GM12878 (cell line): ENCODE measurements at regions not wholly inside any gene's neighbourhood (a gene's known extent, or its start where the extent isn't known, plus 50 kb on each side); places are given as distances from the start of the nearest gene placed in this dataset.

ENCODE experiments used
- ATAC-seq: fragments of 200-7000 bp; cut with Tn5 transposase; 3 replicates; pipeline ENCODE4 v1.9.1; 2020; ENCODE audit warnings: mild to moderate bottlenecking, moderate library complexity
- BruUV-seq: library from RNA; stranded (reverse); fragments of 400-500 nt; replicated peaks from 2 replicates; lab custom pipeline; 2021; lab: Mats Ljungman, UMichigan
- CTCF ChIA-PET: fragments of 300-600 bp; sonication (Branson Sonifier 250); formaldehyde crosslinking; extraction: SDS; loops from one replicate; lab custom pipeline; 2021; ENCODE audit warnings: inconsistent platforms; lab: Yijun Ruan, JAX
- POLR2A ChIA-PET: fragments of 350-600 bp; formaldehyde crosslinking; extraction: SDS; loops from one replicate; lab custom pipeline; 2021; ENCODE audit warnings: inconsistent platforms; lab: Charles Lee
- RAD21 ChIA-PET: fragments of 300-600 bp; sonication (Branson Sonifier 250); formaldehyde crosslinking; loops from one replicate; lab custom pipeline; 2023; ENCODE audit warnings: antibody characterized with exemption; ENCODE audit not compliant: unreplicated experiment; lab: Charles Lee
- SMC1A ChIA-PET: fragments of 300-600 bp; sonication (Branson Sonifier 250); formaldehyde crosslinking; loops from one replicate; lab custom pipeline; 2023; ENCODE audit not compliant: unreplicated experiment, uncharacterized antibody; lab: Charles Lee
- DNase-seq: peaks from one replicate; pipeline ENCODE4 v3.0.0-alpha.2; 2011; ENCODE audit warnings: low read depth, low spot score
- FAIRE-seq: peaks from 3 replicates; lab custom pipeline; 2011; peaks lifted over from hg19 to GRCh38; lab: Jason Lieb, UNC
- H2AFZ ChIP-seq: 2 replicates; pipeline ENCODE4 v1.6.0; 2011; ENCODE audit warnings: low read depth, low read length, control low read depth; ENCODE audit not compliant: control insufficient read depth
- H3K27ac ChIP-seq: 2 replicates; pipeline ENCODE4 v1.5.1; 2011; ENCODE audit warnings: control low read depth; ENCODE audit not compliant: control insufficient read depth, insufficient read depth
- H3K27me3 ChIP-seq, 2 experiments: replicated peaks in 1 of 2; 2 replicates each; pipeline versions ENCODE4 v1.6.0 to v1.6.1; 2011; ENCODE audit warnings: low read length in 1 of 2; ENCODE audit not compliant: control insufficient read depth in 2 of 2, insufficient read depth in 2 of 2
- H3K36me3 ChIP-seq, 2 experiments: 2 replicates each; pipeline ENCODE4 v1.5.1; 2011; ENCODE audit warnings: low read length in 1 of 2; ENCODE audit not compliant: control insufficient read depth in 2 of 2, insufficient read depth in 2 of 2
- H3K4me1 ChIP-seq: 2 replicates; pipeline ENCODE4 v1.6.1; 2011; ENCODE audit warnings: mild to moderate bottlenecking, low read length, moderate library complexity, mixed read lengths; ENCODE audit not compliant: control insufficient read depth, insufficient read depth
- H3K4me2 ChIP-seq: 2 replicates; pipeline ENCODE4 v1.6.0; 2011; ENCODE audit warnings: control low read depth; ENCODE audit not compliant: control insufficient read depth, insufficient read depth
- H3K4me3 ChIP-seq: fragments of 200-600 bp; sonication (generic); 2 replicates; pipeline ENCODE4 v1.5.1; 2016
- H3K79me2 ChIP-seq: 2 replicates; pipeline ENCODE4 v1.6.0; 2011; ENCODE audit warnings: low read length; ENCODE audit not compliant: control insufficient read depth, insufficient read depth
- H3K9ac ChIP-seq: 2 replicates; pipeline ENCODE4 v1.8.0; 2011; ENCODE audit warnings: low read length, control low read depth, mixed read lengths; ENCODE audit not compliant: control insufficient read depth, insufficient read depth
- H3K9me3 ChIP-seq: replicated peaks from 3 replicates; pipeline ENCODE4 v1.5.1; 2011; ENCODE audit warnings: mild to moderate bottlenecking, low read length; ENCODE audit not compliant: control insufficient read depth, insufficient read depth
- H4K20me1 ChIP-seq: 2 replicates; pipeline ENCODE4 v1.6.0; 2011; ENCODE audit not compliant: control insufficient read depth, insufficient read depth
- FOXK2 ChIP-seq: fragments of 450-650 bp; IDR thresholded peaks from 2 replicates; pipeline ENCODE4 v1.6.1; 2017; ENCODE audit warnings: mild to moderate bottlenecking, moderate library complexity
- WGBS: methylation state at CpG from one replicate; pipeline ENCODE4 v1.1.6; 2016; ENCODE audit warnings: low lambda C conversion rate; ENCODE audit not compliant: insufficient replicate concordance, insufficient coverage; ENCODE audit errors: missing lambda C conversion rate; 5-methylcytosine and 5-hydroxymethylcytosine counted together
- in situ Hi-C: fragments of 300-500 bp; cut with MboI; formaldehyde crosslinking; loops from 9 replicates; pipeline ENCODE4 v1.14.3; 2018; ENCODE audit warnings: mixed read lengths
- intact Hi-C: fragments of 100-400 bp; cut with micrococcal nuclease; formaldehyde crosslinking; loops from one replicate; pipeline ENCODE4 v1.14.2; 2022; ENCODE audit not compliant: unreplicated experiment
- TF ChIP-seq, protein P1 (sequence below), 3 experiments: IDR thresholded peaks in 2 of 3; conservative IDR thresholded peaks in 1 of 3; 2 replicates each; pipeline ENCODE4 v1.5.1; 2011; ENCODE audit warnings: low read depth in 3 of 3, low read length in 3 of 3, mild to moderate bottlenecking in 3 of 3, control low read depth in 2 of 3, moderate library complexity in 2 of 3, inconsistent platforms in 1 of 3, mixed read lengths in 1 of 3; ENCODE audit not compliant: control insufficient read depth in 2 of 3, insufficient read depth in 1 of 3; ENCODE audit errors: extremely low read depth in 1 of 3

DNA sequence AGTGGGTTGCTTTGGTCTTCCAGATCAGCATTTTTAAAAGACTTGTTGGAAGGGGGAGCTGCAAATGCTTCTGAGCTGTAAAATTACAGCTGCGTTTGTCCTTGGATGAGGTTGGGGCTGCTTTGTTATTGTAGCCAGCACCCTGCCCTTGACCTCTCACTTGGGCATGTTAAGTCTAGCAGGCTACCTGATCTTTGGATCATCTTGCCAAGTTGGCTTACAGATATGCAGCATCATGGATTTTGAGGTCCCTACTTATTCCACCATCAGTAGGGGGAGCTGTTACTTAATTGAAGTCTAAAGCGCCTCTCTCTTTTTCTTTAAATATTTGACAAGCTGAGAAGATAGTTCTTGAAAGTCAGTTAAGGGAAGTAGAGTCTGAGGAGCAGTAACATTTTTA is 793.0 kb downstream of the MCTP2 start:
- BruUV-seq, result no TSS peak
- DNase-seq (no peak), ATAC-seq (peak; percentile 56), FAIRE-seq (no peak)
- Histone ChIP-seq H3K9ac (no peak overlapping the region), H3K27me3 (no peaks in the 10 kb centered on the region), H3K27ac (no peak overlapping the region), H3K4me3 (no peak overlapping the region), H3K4me2 (no peak overlapping the region), H3K9me3 (no peaks in the 10 kb centered on the region), H3K4me1 (no peaks in the 10 kb centered on the region), H3K79me2 (no peaks in the 10 kb centered on the region), H3K36me3 (no peaks in the 10 kb centered on the region), H4K20me1 (no peaks in the 10 kb centered on the region), H2AFZ (no peak overlapping the region)
- ChIA-PET CTCF (interaction anchor here (0.5 to 2.6 kb wide), 19 partner anchors 8 to 1467 kb away, joined by 3 to 11 read pairs (median 4); no protein-coding TSS in a partner anchor), RAD21 (interaction anchor here (0.9 to 1.6 kb wide), 3 partner anchors 263 to 1869 kb away, joined by 3 read pairs; no protein-coding TSS in a partner anchor), POLR2A (no interaction called here), SMC1A (interaction anchor here (1.1 to 2.3 kb wide), 2 partner anchors 11 to 441 kb away, joined by 3 to 11 read pairs; no protein-coding TSS in a partner anchor)
- in situ Hi-C loops, result no loop called here
- WGBS, result 2% methylated on average over 2 of the region's 2 CpGs
- intact Hi-C loops, result loop anchor here (5.0 kb wide), 1 partner anchor 442 kb away; no protein-coding TSS in a partner anchor
- TF ChIP-seq FOXK2, result no peak
- TF ChIP-seq, protein P1, sequence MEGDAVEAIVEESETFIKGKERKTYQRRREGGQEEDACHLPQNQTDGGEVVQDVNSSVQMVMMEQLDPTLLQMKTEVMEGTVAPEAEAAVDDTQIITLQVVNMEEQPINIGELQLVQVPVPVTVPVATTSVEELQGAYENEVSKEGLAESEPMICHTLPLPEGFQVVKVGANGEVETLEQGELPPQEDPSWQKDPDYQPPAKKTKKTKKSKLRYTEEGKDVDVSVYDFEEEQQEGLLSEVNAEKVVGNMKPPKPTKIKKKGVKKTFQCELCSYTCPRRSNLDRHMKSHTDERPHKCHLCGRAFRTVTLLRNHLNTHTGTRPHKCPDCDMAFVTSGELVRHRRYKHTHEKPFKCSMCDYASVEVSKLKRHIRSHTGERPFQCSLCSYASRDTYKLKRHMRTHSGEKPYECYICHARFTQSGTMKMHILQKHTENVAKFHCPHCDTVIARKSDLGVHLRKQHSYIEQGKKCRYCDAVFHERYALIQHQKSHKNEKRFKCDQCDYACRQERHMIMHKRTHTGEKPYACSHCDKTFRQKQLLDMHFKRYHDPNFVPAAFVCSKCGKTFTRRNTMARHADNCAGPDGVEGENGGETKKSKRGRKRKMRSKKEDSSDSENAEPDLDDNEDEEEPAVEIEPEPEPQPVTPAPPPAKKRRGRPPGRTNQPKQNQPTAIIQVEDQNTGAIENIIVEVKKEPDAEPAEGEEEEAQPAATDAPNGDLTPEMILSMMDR (IDR thresholded peaks at IDR 0.05 in 2 of 3, conservative IDR thresholded peaks at IDR 0.05 in 1 of 3; ENCODE audit: control insufficient read depth in 2 of 3, extremely low read depth in 1 of 3, insufficient read depth in 1 of 3, low read depth in 3 of 3, low read length in 3 of 3), result peak in 2 of 3 experiments; percentile 33 to 54; a peak in 2 of 6 replicates
